Neural cell (in vitro differentiated cells): ENCODE measurements at regions not wholly inside any gene's neighbourhood (a gene's known extent, or its start where the extent isn't known, plus 50 kb on each side); places are given as distances from the start of the nearest gene placed in this dataset.

Source experiments
- H2AFZ ChIP-seq: fragments of 200-600, 300-800 bp; sonication (generic), shearing (Covaris generic); 2 replicates; pipeline ENCODE4 v1.6.0; 2014; ENCODE audit warnings: low read depth, mild to moderate bottlenecking, antibody characterized with exemption, low read length, moderate library complexity
- H3F3A ChIP-seq: fragments of 200-600 bp; shearing (Covaris generic); 2 replicates; pipeline ENCODE4 v1.6.1; 2016; ENCODE audit warnings: mild to moderate bottlenecking, moderate library complexity, mixed read lengths, antibody characterized with exemption, low read length; ENCODE audit not compliant: insufficient read depth, poor library complexity, severe bottlenecking
- H3K27ac ChIP-seq: fragments of 200-600, 300-800 bp; sonication (generic), shearing (Covaris generic); 2 replicates; pipeline ENCODE4 v1.5.1; 2014; ENCODE audit warnings: mild to moderate bottlenecking, low read length, moderate library complexity
- H3K27me3 ChIP-seq: fragments of 300-800, 200-600 bp; sonication (generic), shearing (Covaris generic); 2 replicates; pipeline ENCODE4 v1.6.0; 2014; ENCODE audit warnings: mild to moderate bottlenecking, low read depth, low read length, moderate library complexity; ENCODE audit not compliant: insufficient read depth
- H3K36me3 ChIP-seq: fragments of 300-800, 200-600 bp; sonication (generic), shearing (Covaris generic); 2 replicates; pipeline ENCODE4 v1.5.1; 2014; ENCODE audit warnings: mild to moderate bottlenecking, antibody characterized with exemption, low read length, moderate library complexity; ENCODE audit not compliant: insufficient read depth
- H3K4me2 ChIP-seq: fragments of 300-800, 200-600 bp; sonication (generic), shearing (Covaris generic); 2 replicates; pipeline ENCODE4 v1.6.0; 2014; ENCODE audit warnings: mild to moderate bottlenecking, low read length
- H3K4me3 ChIP-seq: fragments of 300-800, 200-600 bp; sonication (generic), shearing (Covaris generic); 2 replicates; pipeline ENCODE4 v1.5.1; 2014; ENCODE audit warnings: mild to moderate bottlenecking, low read length, moderate library complexity
- H3K79me2 ChIP-seq: fragments of 200-600 bp; shearing (Covaris generic); replicated peaks from 2 replicates; pipeline ENCODE4 v1.6.0; 2014; ENCODE audit warnings: mild to moderate bottlenecking, low read length, moderate library complexity; ENCODE audit not compliant: insufficient read depth
- H3K9ac ChIP-seq: fragments of 300-800, 200-600 bp; sonication (generic), shearing (Covaris generic); 2 replicates; pipeline ENCODE4 v1.6.1; 2016; ENCODE audit warnings: mild to moderate bottlenecking, low read length, mixed read lengths
- H3K9me2 ChIP-seq: fragments of 200-600 bp; shearing (Covaris generic); 2 replicates; pipeline ENCODE4 v1.6.1; 2016; ENCODE audit warnings: mild to moderate bottlenecking, low read length, mixed read lengths; ENCODE audit not compliant: insufficient read depth
- H3K9me3 ChIP-seq: fragments of 200-600, 300-800 bp; sonication (generic), shearing (Covaris generic); 2 replicates; pipeline ENCODE4 v1.6.1; 2016; ENCODE audit warnings: mild to moderate bottlenecking, mixed run types, low read length, moderate library complexity, mixed read lengths
- H4K20me1 ChIP-seq: fragments of 200-600 bp; shearing (Covaris generic); 2 replicates; pipeline ENCODE4 v1.6.1; 2016; ENCODE audit warnings: mild to moderate bottlenecking, mixed run types; ENCODE audit not compliant: insufficient read depth
- CTCF ChIP-seq: fragments of 450-650 bp; IDR thresholded peaks from 2 replicates; pipeline ENCODE4 v1.5.1; 2014; ENCODE audit warnings: antibody characterized with exemption, mild to moderate bottlenecking, moderate library complexity; ENCODE audit not compliant: poor library complexity, severe bottlenecking
- EP300 ChIP-seq: fragments of 450-650 bp; conservative IDR thresholded peaks from 2 replicates; pipeline ENCODE4 v1.6.1; 2014; ENCODE audit warnings: antibody characterized with exemption, mild to moderate bottlenecking, moderate library complexity; ENCODE audit not compliant: poor library complexity, severe bottlenecking
- EZH2 ChIP-seq: fragments of 200-600, 300-800 bp; shearing (Covaris generic), sonication (generic); IDR thresholded peaks from 2 replicates; pipeline ENCODE4 v1.6.1; 2014; ENCODE audit warnings: antibody characterized with exemption, low read length, borderline replicate concordance, mild to moderate bottlenecking; ENCODE audit not compliant: insufficient read depth, poor library complexity, severe bottlenecking
- MXI1 ChIP-seq: fragments of 450-650 bp; conservative IDR thresholded peaks from 2 replicates; pipeline ENCODE4 v1.6.1; 2014; ENCODE audit warnings: antibody characterized with exemption, mild to moderate bottlenecking; ENCODE audit not compliant: poor library complexity, severe bottlenecking
- POLR2AphosphoS5 ChIP-seq: IDR thresholded peaks from 2 replicates; pipeline ENCODE4 v1.6.1; 2012
- RAD21 ChIP-seq: fragments of 450-650 bp; conservative IDR thresholded peaks from 2 replicates; pipeline ENCODE4 v1.6.1; 2014; ENCODE audit warnings: antibody characterized with exemption, mild to moderate bottlenecking, moderate library complexity
- REST ChIP-seq: IDR thresholded peaks from 2 replicates; pipeline ENCODE4 v1.6.1; 2012; ENCODE audit warnings: borderline replicate concordance
- SMC3 ChIP-seq: fragments of 450-650 bp; conservative IDR thresholded peaks from 2 replicates; pipeline ENCODE4 v1.6.1; 2014; ENCODE audit warnings: antibody characterized with exemption, mild to moderate bottlenecking, moderate library complexity; ENCODE audit not compliant: poor library complexity
- TAF1 ChIP-seq: IDR thresholded peaks from 2 replicates; pipeline ENCODE4 v1.6.1; 2012; ENCODE audit warnings: low read depth

- H2AFZ ChIP-seq, result no peak overlapping the region
Observed at GRCh38 chr2:239897596-239898235, 127.4 kb downstream of the NDUFA10 start.

GRCh38 chr2:239896075-239896474 lies 129.1 kb downstream of the NDUFA10 start:
- Histone ChIP-seq H3K27me3 (no peaks in the 10 kb centered on the region), H3K4me3 (no peak overlapping the region), H3K79me2 (no peaks in the 10 kb centered on the region), H3K4me2 (no peak overlapping the region), H3K36me3 (no peaks in the 10 kb centered on the region), H3K9me2 (no peaks in the 10 kb centered on the region), H3K27ac (no peak overlapping the region), H2AFZ (no peak overlapping the region), H3K9me3 (no peaks in the 10 kb centered on the region), H3K9ac (no peak overlapping the region), H3F3A (no peaks in the 10 kb centered on the region), H4K20me1 (no peaks in the 10 kb centered on the region)
- TF ChIP-seq MXI1 (no peak), POLR2AphosphoS5 (no peak), RAD21 (no peak), CTCF (no peak), SMC3 (no peak), EP300 (no peak)

More at GRCh38 chr2:239897596-239898235, 127.4 kb downstream of the NDUFA10 start:
- Histone ChIP-seq H3F3A (no peaks in the 10 kb centered on the region), H3K27ac (no peak overlapping the region), H3K36me3 (no peaks in the 10 kb centered on the region), H3K9me3 (no peaks in the 10 kb centered on the region), H3K9ac (no peak overlapping the region), H3K4me2 (no peak overlapping the region), H3K27me3 (no peaks in the 10 kb centered on the region), H4K20me1 (no peaks in the 10 kb centered on the region), H3K79me2 (no peaks in the 10 kb centered on the region), H3K9me2 (no peaks in the 10 kb centered on the region), H3K4me3 (no peak overlapping the region)
- TF ChIP-seq MXI1 (no peak), TAF1 (no peak), RAD21 (no peak), EZH2 (no peak), REST (no peak), EP300 (no peak), SMC3 (no peak), CTCF (no peak), POLR2AphosphoS5 (no peak)
